SK-N-SH treated with all-trans-retinoic acid at 6 μM for 48 hours (cell line): ENCODE measurements at regions not wholly inside any gene's neighbourhood (a gene's known extent, or its start where the extent isn't known, plus 50 kb on each side); places are given as distances from the start of the nearest gene placed in this dataset.
"Not testable (repeated sequence)": the region's sequence is repeated elsewhere in the genome, so short reads cannot be mapped to it uniquely, and the experiment has no call there.

Source experiments
- GLIS3 ChIP-seq: fragments of 250-450 bp; sonication (Bioruptor Pico); IDR thresholded peaks from 2 replicates; pipeline ENCODE4 v1.5.0; 2020; ENCODE audit warnings: mild to moderate bottlenecking, moderate library complexity
- ISL1 ChIP-seq: fragments of 250-450 bp; sonication (Bioruptor Pico); IDR thresholded peaks from 2 replicates; pipeline ENCODE4 v2.1.2; 2022; ENCODE audit warnings: mild to moderate bottlenecking, moderate library complexity
- PATZ1 ChIP-seq: fragments of 250-450 bp; sonication (Bioruptor Pico); IDR thresholded peaks from 2 replicates; pipeline ENCODE4 v1.8.0; 2020; ENCODE audit warnings: mild to moderate bottlenecking, moderate library complexity, borderline replicate concordance
- SNAI2 ChIP-seq: fragments of 250-450 bp; sonication (Bioruptor Pico); IDR thresholded peaks from 2 replicates; pipeline ENCODE4 v1.5.0; 2020; ENCODE audit warnings: mild to moderate bottlenecking, moderate library complexity
- ZNF70 ChIP-seq: fragments of 450-650 bp; formaldehyde crosslinking; IDR thresholded peaks from 2 replicates; pipeline ENCODE4 v1.5.0; 2020; ENCODE audit warnings: mild to moderate bottlenecking, moderate library complexity
- ZNF8 ChIP-seq: fragments of 450-650 bp; formaldehyde crosslinking; IDR thresholded peaks from 2 replicates; pipeline ENCODE4 v1.5.0; 2020; ENCODE audit warnings: mild to moderate bottlenecking, moderate library complexity

- TF ChIP-seq PATZ1; SNAI2 (CRISPR knock-in tag); ISL1 (CRISPR knock-in tag); GLIS3; ZNF70 (CRISPR knock-in tag); ZNF8 (CRISPR knock-in tag): not testable (repeated sequence)
These were observed 90.1 kb upstream of the PNPT1 start for GRCh38 chr2:55783751-55784150.
